Tibial artery (tissue), 4 donors: ENCODE measurements at regions not wholly inside any gene's neighbourhood (a gene's known extent, or its start where the extent isn't known, plus 50 kb on each side); places are given as distances from the start of the nearest gene placed in this dataset.

Source experiments
- DNase-seq, 2 donors: peaks; one replicate each; pipeline ENCODE4 v3.0.0-alpha.2; 2019
- H3K27ac ChIP-seq, 2 donors: fragments of 200-600 bp; sonication (generic) in 1 of 2; 1 replicate in 1 of 2; 2 replicates in 1 of 2; pipeline ENCODE4 v1.5.1; 2018 to 2019; ENCODE audit warnings: mild to moderate bottlenecking in 1 of 2
- H3K27me3 ChIP-seq, 2 donors: fragments of 200-600 bp; sonication (generic) in 1 of 2; one replicate each; pipeline versions ENCODE4 v1.5.1 to v1.6.0; 2016 to 2019
- H3K36me3 ChIP-seq, 3 donors: fragments of 200-600 bp; sonication (generic) in 2 of 3; one replicate each; pipeline ENCODE4 v1.5.1; 2016 to 2019; ENCODE audit warnings: mild to moderate bottlenecking in 2 of 3
- H3K4me1 ChIP-seq, 4 donors: fragments of 200-600 bp; sonication (generic) in 2 of 4; 1 replicate in 3 of 4; 2 replicates in 1 of 4; pipeline ENCODE4 v1.5.1; 2016 to 2019
- H3K4me3 ChIP-seq, 2 donors: fragments of 200-600 bp; sonication (generic) in 1 of 2; 1 replicate in 1 of 2; 2 replicates in 1 of 2; pipeline ENCODE4 v1.5.1; 2018 to 2019; ENCODE audit warnings: mild to moderate bottlenecking in 2 of 2
- H3K9me3 ChIP-seq, 3 donors: fragments of 200-600 bp; sonication (generic) in 1 of 3; one replicate each; pipeline ENCODE4 v1.5.1; 2016 to 2019
- CTCF ChIP-seq, 2 experiments: fragments of 200-600 bp in 1 of 2; fragments of 450-650 bp in 1 of 2; IDR thresholded peaks; one replicate each; pipeline ENCODE4 v1.5.1; 2017 to 2019; ENCODE audit warnings: antibody characterized with exemption in 2 of 2, mild to moderate bottlenecking in 1 of 2, moderate library complexity in 1 of 2
- intact Hi-C: fragments of 100-400 bp; cut with DNase I; formaldehyde crosslinking; loops from one replicate; pipeline ENCODE4 v1.15.0; 2023; ENCODE audit warnings: low total_unique reads

- Histone ChIP-seq H3K36me3 (no peaks in the 10 kb centered on the region), H3K27ac (no peak overlapping the region), H3K27me3 (no peaks in the 10 kb centered on the region), H3K4me3 (no peak overlapping the region), H3K4me1 (no peaks in the 10 kb centered on the region), H3K9me3 (no peaks in the 10 kb centered on the region)
- no peak for DNase-seq
- intact Hi-C loops, result no loop called here
- TF ChIP-seq CTCF (IDR thresholded peaks at IDR 0.05), result no peak
These were observed 135.6 kb upstream of the TLL1 start for GRCh38 chr4:165737309-165737972.

DNA sequence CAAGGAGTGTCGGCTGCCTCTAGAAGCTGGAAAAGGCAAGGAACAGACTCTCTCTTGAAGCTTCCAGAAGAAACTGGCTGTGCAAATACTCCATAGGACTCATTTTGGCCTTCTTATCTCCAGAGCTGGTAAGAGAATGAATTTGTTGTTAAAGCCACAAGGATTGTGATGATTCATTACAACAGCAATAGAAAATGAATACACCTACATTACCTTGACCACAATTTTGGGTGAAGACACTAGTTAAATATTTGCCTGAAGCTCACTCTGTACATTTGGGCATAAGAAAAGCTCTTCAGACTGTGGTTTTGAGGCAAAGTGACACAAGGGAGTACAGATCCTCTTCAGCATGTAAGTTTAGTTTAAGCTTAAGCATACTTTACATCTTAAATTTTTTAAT lies 134.5 kb upstream of the TLL1 start:
- Histone ChIP-seq H3K36me3 (no peaks in the 10 kb centered on the region), H3K27me3 (no peaks in the 10 kb centered on the region), H3K27ac (no peak overlapping the region), H3K4me3 (no peak overlapping the region), H3K9me3 (no peaks in the 10 kb centered on the region), H3K4me1 (no peaks in the 10 kb centered on the region)
- intact Hi-C loops, result no loop called here
- no peak for TF ChIP-seq CTCF (IDR thresholded peaks at IDR 0.05)
- DNase-seq, result no peak

DNA sequence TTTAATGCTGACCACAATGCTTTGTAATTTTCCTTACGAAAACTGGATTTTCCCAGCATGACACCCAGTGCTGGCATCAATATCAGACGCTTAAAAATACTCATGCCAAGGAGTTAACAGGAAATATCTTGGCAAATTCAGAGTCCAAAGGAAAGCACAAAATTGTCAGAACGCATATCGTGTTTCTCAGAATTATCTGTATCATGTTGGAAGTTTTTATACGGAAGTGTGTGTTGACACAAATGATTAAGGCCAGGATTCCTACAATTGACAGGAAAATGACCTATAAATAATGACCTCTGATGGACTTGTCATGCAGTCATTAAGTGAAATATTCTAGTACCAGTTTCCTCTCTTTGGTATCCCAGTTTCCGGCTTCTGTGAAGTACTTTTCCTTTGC lies 132.1 kb upstream of the TLL1 start:
- TF ChIP-seq CTCF (IDR thresholded peaks at IDR 0.05), result no peak
- no peaks in the 10 kb centered on the region for H3K9me3 ChIP-seq
- no peaks in the 10 kb centered on the region for H3K36me3 ChIP-seq
- DNase-seq, result no peak
- H3K4me1 ChIP-seq, result no peaks in the 10 kb centered on the region
- no peak overlapping the region for H3K27ac ChIP-seq
- no peaks in the 10 kb centered on the region for H3K27me3 ChIP-seq
- H3K4me3 ChIP-seq, result no peak overlapping the region
- intact Hi-C loops, result no loop called here

GRCh38 chr4:165743422-165743821 lies 129.6 kb upstream of the TLL1 start:
- intact Hi-C loops, result no loop called here
- H3K4me3 ChIP-seq, result no peak overlapping the region
- H3K36me3 ChIP-seq, result no peaks in the 10 kb centered on the region
- DNase-seq, result no peak
- H3K9me3 ChIP-seq, result no peaks in the 10 kb centered on the region
- H3K27me3 ChIP-seq, result no peaks in the 10 kb centered on the region
- no peaks in the 10 kb centered on the region for H3K4me1 ChIP-seq
- H3K27ac ChIP-seq, result no peak overlapping the region
- no peak for TF ChIP-seq CTCF (IDR thresholded peaks at IDR 0.05)

GRCh38 chr4:165744370-165744769 lies 128.7 kb upstream of the TLL1 start:
- intact Hi-C loops, result no loop called here
- no peak for DNase-seq
- no peaks in the 10 kb centered on the region for H3K36me3 ChIP-seq

More at GRCh38 chr4:165744370-165744769, 128.7 kb upstream of the TLL1 start:
- H3K27ac ChIP-seq, result no peak overlapping the region
- no peak for TF ChIP-seq CTCF (IDR thresholded peaks at IDR 0.05)
- H3K9me3 ChIP-seq, result no peaks in the 10 kb centered on the region
- no peak overlapping the region for H3K4me3 ChIP-seq
- H3K27me3 ChIP-seq, result no peaks in the 10 kb centered on the region
- no peaks in the 10 kb centered on the region for H3K4me1 ChIP-seq
